K562 (cell line): ENCODE measurements at regions not wholly inside any gene's neighbourhood (a gene's known extent, or its start where the extent isn't known, plus 50 kb on each side); places are given as distances from the start of the nearest gene placed in this dataset.
"Not testable (repeated sequence)": the region's sequence is repeated elsewhere in the genome, so short reads cannot be mapped to it uniquely, and the experiment has no call there.

Source experiments
- ATAC-seq: fragments of 200-7000 bp; cut with Tn5 transposase; 3 replicates; pipeline ENCODE4 v1.9.1; 2020; ENCODE audit warnings: moderate library complexity
- BruUV-seq: library from RNA; stranded (reverse); fragments of 400-500 nt; replicated peaks from 2 replicates; lab custom pipeline; 2021; lab: Mats Ljungman, UMichigan
- CTCF ChIA-PET: fragments of 300-600 bp; formaldehyde crosslinking; extraction: SDS; loops from one replicate; lab custom pipeline; 2021; ENCODE audit warnings: low intra/inter-chr PET ratio; lab: Yijun Ruan, JAX
- POLR2A ChIA-PET: fragments of 300-600, 350-650 bp; sonication (Branson Sonifier 250); formaldehyde crosslinking; extraction: SDS; loops from one replicate; lab custom pipeline; 2021; ENCODE audit warnings: antibody characterized with exemption, inconsistent platforms; lab: Yijun Ruan, JAX
- DNase-seq, 4 experiments: peaks; one replicate each; pipeline versions ENCODE4 v3.0.0 to v3.0.0-alpha.2; 2011 to 2018; ENCODE audit warnings: low spot score in 3 of 4, mixed read lengths in 3 of 4; ENCODE audit errors: extremely low read depth in 1 of 4
- FAIRE-seq: peaks from 2 replicates; lab custom pipeline; 2011; peaks lifted over from hg19 to GRCh38; lab: Jason Lieb, UNC
- H2AFZ ChIP-seq: 2 replicates; pipeline ENCODE4 v1.6.0; 2011; ENCODE audit warnings: low read depth, low read length, control low read depth, inconsistent platforms
- H3K27ac ChIP-seq: fragments of 200-600 bp; 3 replicates; pipeline ENCODE4 v1.8.0; 2011; ENCODE audit warnings: low read depth, mild to moderate bottlenecking, control low read depth, inconsistent platforms, low read length, moderate library complexity, mixed read lengths; ENCODE audit errors: extremely low read depth
- H3K27me3 ChIP-seq, 2 experiments: fragments of 300-600 bp in 1 of 2; 2 replicates in 1 of 2; 3 replicates in 1 of 2; pipeline versions ENCODE4 v1.6.0 to v1.8.0; 2011; ENCODE audit warnings: inconsistent platforms in 2 of 2, low read length in 2 of 2, mild to moderate bottlenecking in 1 of 2, mixed read lengths in 1 of 2, moderate library complexity in 1 of 2; ENCODE audit not compliant: control insufficient read depth in 2 of 2, insufficient read depth in 2 of 2
- H3K36me3 ChIP-seq: fragments of 300-600 bp; 3 replicates; pipeline ENCODE4 v1.8.0; 2011; ENCODE audit warnings: mild to moderate bottlenecking, low read length, inconsistent platforms; ENCODE audit not compliant: control insufficient read depth, insufficient read depth
- H3K4me1 ChIP-seq, 2 experiments: fragments of 200-600 bp in 1 of 2; replicated peaks in 1 of 2; 2 replicates in 1 of 2; 3 replicates in 1 of 2; pipeline versions ENCODE4 v1.5.1 to v1.8.0; 2011; ENCODE audit warnings: inconsistent platforms in 2 of 2, low read length in 2 of 2, mild to moderate bottlenecking in 1 of 2, mixed read lengths in 1 of 2, moderate library complexity in 1 of 2; ENCODE audit not compliant: control insufficient read depth in 2 of 2, insufficient read depth in 2 of 2
- H3K4me2 ChIP-seq: 2 replicates; pipeline ENCODE4 v1.6.1; 2011; ENCODE audit warnings: low read length, control low read depth, inconsistent platforms, mixed read lengths; ENCODE audit not compliant: insufficient read depth
- H3K4me3 ChIP-seq: fragments of 200-600 bp; sonication (generic), shearing (Covaris generic); 2 replicates; pipeline ENCODE4 v1.5.1; 2016; ENCODE audit warnings: control low read depth, inconsistent platforms
- H3K79me2 ChIP-seq: fragments of 200-600 bp; 3 replicates; pipeline ENCODE4 v1.8.0; 2011; ENCODE audit warnings: low read length, inconsistent platforms; ENCODE audit not compliant: control insufficient read depth, insufficient read depth
- H3K9ac ChIP-seq, 2 experiments: 2 replicates each; pipeline versions ENCODE4 v1.6.0 to v1.6.1; 2011; ENCODE audit warnings: low read depth in 2 of 2, low read length in 2 of 2, control low read depth in 1 of 2, inconsistent platforms in 1 of 2, mild to moderate bottlenecking in 1 of 2, mixed read lengths in 1 of 2; ENCODE audit not compliant: insufficient read depth in 1 of 2
- H3K9me1 ChIP-seq: one replicate; pipeline ENCODE4 v1.6.0; 2011; ENCODE audit warnings: inconsistent platforms, mild to moderate bottlenecking, low read length, moderate library complexity; ENCODE audit not compliant: control insufficient read depth, insufficient read depth
- H3K9me3 ChIP-seq: replicated peaks from 2 replicates; pipeline ENCODE4 v1.5.1; 2011; ENCODE audit warnings: low read depth, low read length, inconsistent platforms; ENCODE audit not compliant: control insufficient read depth, insufficient read depth
- H4K20me1 ChIP-seq: replicated peaks from 2 replicates; pipeline ENCODE4 v1.6.1; 2011; ENCODE audit warnings: low read length, inconsistent platforms, mixed read lengths; ENCODE audit not compliant: control insufficient read depth, insufficient read depth
- BCOR ChIP-seq: fragments of 450-650 bp; IDR thresholded peaks from 2 replicates; pipeline ENCODE4 v1.6.1; 2016
- NR2C1 ChIP-seq, 2 experiments: fragments of 450-650 bp; IDR thresholded peaks; 2 replicates each; pipeline ENCODE4 v1.6.1; 2017; ENCODE audit warnings: mild to moderate bottlenecking in 2 of 2, antibody characterized with exemption in 1 of 2, inconsistent platforms in 1 of 2, missing compliant biosample characterization in 1 of 2, missing genetic modification characterization in 1 of 2
- PCBP2 ChIP-seq: fragments of 200-400 bp; formaldehyde crosslinking; IDR thresholded peaks from 2 replicates; pipeline ENCODE4 v1.6.1; 2018; ENCODE audit warnings: low read length, low read depth, mild to moderate bottlenecking, moderate library complexity; ENCODE audit not compliant: poor library complexity, severe bottlenecking
- POLR2H ChIP-seq: IDR thresholded peaks from 2 replicates; pipeline ENCODE4 v1.6.1; 2016; ENCODE audit warnings: missing genetic modification characterization, low read depth, mild to moderate bottlenecking, control low read depth, missing compliant biosample characterization, moderate library complexity
- SIN3B ChIP-seq: fragments of 450-650 bp; IDR thresholded peaks from 2 replicates; pipeline ENCODE4 v1.6.1; 2017; ENCODE audit warnings: low read depth, mild to moderate bottlenecking, moderate library complexity
- SP1 ChIP-seq: sonication (generic); formaldehyde crosslinking; IDR thresholded peaks from 2 replicates; pipeline ENCODE4 v1.8.1; 2022; ENCODE audit warnings: mild to moderate bottlenecking, missing genetic modification reagents
- TRIM28 ChIP-seq: fragments of 450-650 bp; IDR thresholded peaks from 2 replicates; pipeline ENCODE4 v1.6.1; 2017
- TSC22D4 ChIP-seq: fragments of 450-650 bp; IDR thresholded peaks from 2 replicates; pipeline ENCODE4 v1.6.1; 2016; ENCODE audit warnings: missing genetic modification characterization, missing biosample characterization, control low read depth
- ZNF431 ChIP-seq: sonication (generic); formaldehyde crosslinking; IDR thresholded peaks from 2 replicates; pipeline ENCODE4 v1.8.0; 2022; ENCODE audit warnings: mild to moderate bottlenecking, missing genetic modification reagents
- ZNF717 ChIP-seq: fragments of 250-450 bp; sonication (Bioruptor Pico); IDR thresholded peaks from 2 replicates; pipeline ENCODE4 v1.5.0; 2021
- WGBS: fragments of 100-300 bp; shearing (Covaris generic); methylation state at CpG from one replicate; pipeline ENCODE4 v1.1.6; 2016; ENCODE audit warnings: low coverage, mixed read lengths; ENCODE audit not compliant: insufficient coverage; ENCODE audit errors: missing lambda C conversion rate; 5-methylcytosine and 5-hydroxymethylcytosine counted together
- in situ Hi-C: fragments of 300-500 bp; cut with MboI; formaldehyde crosslinking; loops from 4 replicates; pipeline ENCODE4 v1.15.0; 2018; ENCODE audit warnings: inconsistent platforms, mixed read lengths
- intact Hi-C: fragments of 100-400 bp; cut with micrococcal nuclease; formaldehyde crosslinking; loops from 2 replicates; pipeline ENCODE4 v1.14.2; 2022
- TF ChIP-seq, protein P1 (sequence below): fragments of 450-650 bp; formaldehyde crosslinking; IDR thresholded peaks from 2 replicates; pipeline ENCODE4 v1.4.0; 2022; ENCODE audit warnings: mild to moderate bottlenecking, moderate library complexity

DNA sequence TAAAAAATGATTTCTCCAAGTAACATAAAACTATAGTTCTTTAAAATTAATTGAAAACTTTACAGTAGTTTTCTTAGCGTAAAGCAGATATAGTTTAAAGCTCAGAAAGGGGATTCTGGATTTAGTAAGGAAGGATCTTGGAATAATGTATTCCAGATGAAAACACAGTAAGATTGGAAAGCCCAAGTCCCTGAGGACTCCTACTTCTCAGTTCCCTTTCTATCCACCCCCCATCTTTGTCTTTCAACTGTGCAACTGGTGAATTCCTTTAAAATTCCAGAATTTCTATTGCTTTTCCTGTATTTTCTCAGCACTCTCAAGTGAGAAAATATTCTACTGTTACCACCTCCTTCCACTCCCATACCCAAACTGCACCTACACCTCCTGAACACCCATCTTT is 184.5 kb upstream of the FBN2 start:
- no peak for TF ChIP-seq TSC22D4 (tag)
- TF ChIP-seq ZNF717 (CRISPR knock-in tag) = no peak
- TF ChIP-seq SIN3B = no peak
- TF ChIP-seq ZNF431 (CRISPR knock-in tag) = no peak
- TF ChIP-seq POLR2H (tag) = no peak
- no peak for TF ChIP-seq TRIM28
- TF ChIP-seq, protein P1, sequence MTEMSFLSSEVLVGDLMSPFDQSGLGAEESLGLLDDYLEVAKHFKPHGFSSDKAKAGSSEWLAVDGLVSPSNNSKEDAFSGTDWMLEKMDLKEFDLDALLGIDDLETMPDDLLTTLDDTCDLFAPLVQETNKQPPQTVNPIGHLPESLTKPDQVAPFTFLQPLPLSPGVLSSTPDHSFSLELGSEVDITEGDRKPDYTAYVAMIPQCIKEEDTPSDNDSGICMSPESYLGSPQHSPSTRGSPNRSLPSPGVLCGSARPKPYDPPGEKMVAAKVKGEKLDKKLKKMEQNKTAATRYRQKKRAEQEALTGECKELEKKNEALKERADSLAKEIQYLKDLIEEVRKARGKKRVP (CRISPR knock-in tag) = no peak
- TF ChIP-seq PCBP2 = no peak
- TF ChIP-seq NR2C1 (IDR thresholded peaks at IDR 0.05) = no peak
- TF ChIP-seq NR2C1 (tag; IDR thresholded peaks at IDR 0.05) = no peak
- no peak for TF ChIP-seq SP1 (CRISPR knock-in tag)
- no peak for TF ChIP-seq BCOR
- TF ChIP-seq, all 486 proteins: peak for 0
- Histone ChIP-seq H3K27ac (no peak overlapping the region), H3K79me2 (no peaks in the 10 kb centered on the region), H3K4me3 (no peak overlapping the region), H3K4me2 (no peak overlapping the region), H4K20me1 (no peaks in the 10 kb centered on the region), H3K27me3 (no peaks in the 10 kb centered on the region), H3K9ac (no peak overlapping the region), H3K9me1 (no peaks in the 10 kb centered on the region), H3K9me3 (no peaks in the 10 kb centered on the region), H3K4me1 (no peaks in the 10 kb centered on the region), H2AFZ (no peak overlapping the region), H3K36me3 (no peaks in the 10 kb centered on the region)
- CTCF ChIA-PET = no interaction called here
- no peak for ATAC-seq
- in situ Hi-C loops = no loop called here
- intact Hi-C loops = no loop called here
- POLR2A ChIA-PET = no interaction called here
- no peak for FAIRE-seq
- WGBS = 0% methylated on average over 1 of the region's 1 CpG
- BruUV-seq = no TSS peak
- DNase-seq = no peak

DNA sequence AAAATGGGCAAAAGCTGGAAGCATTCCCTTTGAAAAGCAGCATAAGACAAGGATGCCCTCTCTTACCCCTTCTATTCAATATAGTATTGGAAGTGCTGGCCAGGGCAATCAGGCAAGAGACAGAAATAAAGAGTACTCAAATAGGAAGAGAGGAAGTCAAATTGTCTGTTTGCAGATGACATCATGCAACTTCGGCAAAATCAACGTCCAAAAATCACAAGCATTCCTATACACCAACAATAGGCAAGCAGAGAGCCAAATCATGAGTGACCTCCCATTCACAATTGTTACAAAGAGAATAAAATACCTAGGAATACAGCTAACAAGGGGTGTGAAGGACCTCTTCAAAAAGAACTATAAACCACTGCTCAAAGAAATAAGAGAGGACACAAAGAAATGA is 192.0 kb upstream of the FBN2 start:
- H3K9me1 ChIP-seq, H3K79me2 ChIP-seq, H3K9me3 ChIP-seq, H3K36me3 ChIP-seq, H4K20me1 ChIP-seq, ATAC-seq, in situ Hi-C loops, H3K27me3 ChIP-seq, H3K4me1 ChIP-seq, H3K9ac ChIP-seq, H2AFZ ChIP-seq, H3K4me2 ChIP-seq, CTCF ChIA-PET, DNase-seq, POLR2A ChIA-PET, intact Hi-C loops, H3K27ac ChIP-seq, BruUV-seq, FAIRE-seq, H3K4me3 ChIP-seq: not testable (repeated sequence)
- WGBS = 0% methylated on average over 2 of the region's 2 CpGs

DNA sequence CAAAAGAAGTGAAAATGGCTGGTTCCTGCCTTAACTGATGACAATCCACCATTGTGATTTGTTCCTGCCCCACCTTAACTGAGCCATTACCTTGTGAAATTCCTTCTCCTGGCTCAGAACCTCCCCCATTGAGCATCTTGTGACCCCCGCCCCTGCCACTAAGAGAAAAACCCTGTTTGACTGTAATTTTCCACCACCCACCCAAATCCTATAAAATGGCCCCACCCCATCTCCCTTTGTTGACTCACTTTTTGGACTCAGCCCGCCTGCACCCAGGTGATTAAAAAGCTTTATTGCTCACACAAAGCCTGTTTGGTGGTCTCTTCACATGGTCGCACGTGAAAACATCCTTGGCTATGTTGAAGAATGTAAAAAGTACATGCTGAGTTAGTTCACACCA is 197.6 kb upstream of the FBN2 start:
- intact Hi-C loops, H3K9ac ChIP-seq, DNase-seq, H3K79me2 ChIP-seq, BruUV-seq, H3K4me3 ChIP-seq, CTCF ChIA-PET, in situ Hi-C loops, FAIRE-seq, H3K36me3 ChIP-seq, H4K20me1 ChIP-seq, H2AFZ ChIP-seq, ATAC-seq, H3K4me1 ChIP-seq, H3K4me2 ChIP-seq, H3K9me1 ChIP-seq, H3K27me3 ChIP-seq, H3K27ac ChIP-seq, H3K9me3 ChIP-seq: not testable (repeated sequence)
- WGBS = 3% methylated on average over 3 of the region's 4 CpGs
- POLR2A ChIA-PET = interaction anchor here (0.7 kb wide), 1 partner anchor 54 kb away, joined by 3 read pairs; no protein-coding TSS in a partner anchor
